Endodermal cell (in vitro differentiated cells): ENCODE measurements at regions not wholly inside any gene's neighbourhood (a gene's known extent, or its start where the extent isn't known, plus 50 kb on each side); places are given as distances from the start of the nearest gene placed in this dataset.

Experiments
- DNase-seq: peaks from one replicate; pipeline ENCODE4 v3.0.0-alpha.2; 2017
- H3K27ac ChIP-seq: 2 replicates; pipeline ENCODE4 v1.5.1; 2013; ENCODE audit warnings: mild to moderate bottlenecking, low read depth, low read length, moderate library complexity
- H3K27me3 ChIP-seq: 2 replicates; pipeline ENCODE4 v1.6.1; 2013; ENCODE audit warnings: mild to moderate bottlenecking, low read length, moderate library complexity; ENCODE audit not compliant: insufficient read depth, control insufficient read depth, poor library complexity, severe bottlenecking
- H3K36me3 ChIP-seq: 2 replicates; pipeline ENCODE4 v1.7.0; 2013; ENCODE audit warnings: mild to moderate bottlenecking, low read length, moderate library complexity; ENCODE audit not compliant: control insufficient read depth, insufficient read depth
- H3K4me1 ChIP-seq: one replicate; pipeline ENCODE4 v1.7.0; 2013; ENCODE audit warnings: low read length; ENCODE audit not compliant: control insufficient read depth, insufficient read depth
- H3K4me3 ChIP-seq: 2 replicates; pipeline ENCODE4 v1.5.1; 2013; ENCODE audit warnings: mild to moderate bottlenecking, low read length, moderate library complexity
- H3K9ac ChIP-seq: 2 replicates; pipeline ENCODE4 v1.6.1; 2013; ENCODE audit warnings: mild to moderate bottlenecking, low read length, moderate library complexity; ENCODE audit not compliant: poor library complexity, severe bottlenecking; ENCODE audit errors: extremely low read depth
- H3K9me3 ChIP-seq: 2 replicates; pipeline ENCODE4 v1.6.1; 2013; ENCODE audit warnings: mild to moderate bottlenecking, low read length, moderate library complexity; ENCODE audit not compliant: control insufficient read depth
- H3K27ac Mint-ChIP-seq: 2 replicates; pipeline ENCODE4 v1.8.0; 2020; ENCODE audit warnings: mixed read lengths
- H3K27me3 Mint-ChIP-seq: 2 replicates; pipeline ENCODE4 v1.8.0; 2021; ENCODE audit warnings: mild to moderate bottlenecking, mixed read lengths; ENCODE audit not compliant: insufficient read depth
- H3K36me3 Mint-ChIP-seq: 2 replicates; pipeline ENCODE4 v1.8.0; 2020; ENCODE audit warnings: low read depth, mixed read lengths
- H3K4me1 Mint-ChIP-seq: 2 replicates; pipeline ENCODE4 v1.8.0; 2020; ENCODE audit warnings: mixed read lengths
- H3K4me3 Mint-ChIP-seq: 2 replicates; pipeline ENCODE4 v1.8.0; 2020; ENCODE audit warnings: mild to moderate bottlenecking, moderate library complexity, mixed read lengths
- H3K9me3 Mint-ChIP-seq: 2 replicates; pipeline ENCODE4 v1.8.0; 2020; ENCODE audit warnings: mild to moderate bottlenecking, mixed read lengths
- WGBS, 2 experiments: methylation state at CpG; one replicate each; pipeline versions ENCODE4 v1.1.5 to v1.1.7; 2013; ENCODE audit warnings: missing lambda C conversion rate in 2 of 2, mixed read lengths in 1 of 2; ENCODE audit not compliant: insufficient coverage in 1 of 2, insufficient read length in 1 of 2; 5-methylcytosine and 5-hydroxymethylcytosine counted together
- TF ChIP-seq, protein P1 (sequence below): fragments of 200-600 bp; sonication (generic); conservative IDR thresholded peaks from 2 replicates; pipeline ENCODE4 v1.5.0; 2021; ENCODE audit warnings: antibody characterized with exemption, mild to moderate bottlenecking

DNA sequence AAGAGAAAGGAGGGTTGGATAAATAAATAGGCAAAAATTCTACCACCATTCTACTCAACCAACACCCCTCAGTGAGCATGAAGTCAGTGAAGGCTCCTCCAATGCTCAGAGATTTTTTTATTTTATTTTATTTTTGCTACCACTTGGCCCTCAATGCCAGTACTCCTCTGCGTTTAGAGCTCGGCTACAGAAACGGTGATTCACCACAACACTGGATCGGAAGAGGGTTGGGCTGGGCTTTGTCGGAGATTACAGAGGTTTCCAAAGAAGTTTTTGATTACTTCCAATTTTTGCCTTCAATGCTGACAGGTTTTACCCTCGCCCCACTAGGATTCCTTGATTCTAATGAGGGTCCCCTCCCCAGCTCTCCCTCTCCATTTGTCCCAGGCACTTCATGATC lies 1027.2 kb upstream of the TMEM132C start:
- H3K9ac ChIP-seq, result no peak overlapping the region
- TF ChIP-seq, protein P1, sequence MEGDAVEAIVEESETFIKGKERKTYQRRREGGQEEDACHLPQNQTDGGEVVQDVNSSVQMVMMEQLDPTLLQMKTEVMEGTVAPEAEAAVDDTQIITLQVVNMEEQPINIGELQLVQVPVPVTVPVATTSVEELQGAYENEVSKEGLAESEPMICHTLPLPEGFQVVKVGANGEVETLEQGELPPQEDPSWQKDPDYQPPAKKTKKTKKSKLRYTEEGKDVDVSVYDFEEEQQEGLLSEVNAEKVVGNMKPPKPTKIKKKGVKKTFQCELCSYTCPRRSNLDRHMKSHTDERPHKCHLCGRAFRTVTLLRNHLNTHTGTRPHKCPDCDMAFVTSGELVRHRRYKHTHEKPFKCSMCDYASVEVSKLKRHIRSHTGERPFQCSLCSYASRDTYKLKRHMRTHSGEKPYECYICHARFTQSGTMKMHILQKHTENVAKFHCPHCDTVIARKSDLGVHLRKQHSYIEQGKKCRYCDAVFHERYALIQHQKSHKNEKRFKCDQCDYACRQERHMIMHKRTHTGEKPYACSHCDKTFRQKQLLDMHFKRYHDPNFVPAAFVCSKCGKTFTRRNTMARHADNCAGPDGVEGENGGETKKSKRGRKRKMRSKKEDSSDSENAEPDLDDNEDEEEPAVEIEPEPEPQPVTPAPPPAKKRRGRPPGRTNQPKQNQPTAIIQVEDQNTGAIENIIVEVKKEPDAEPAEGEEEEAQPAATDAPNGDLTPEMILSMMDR, result no peak
- Mint-ChIP-seq H3K4me3 (no peak overlapping the region), H3K27ac (no peak overlapping the region), H3K9me3 (no peaks in the 10 kb centered on the region), H3K27me3 (no peaks in the 10 kb centered on the region), H3K36me3 (no peaks in the 10 kb centered on the region), H3K4me1 (no peaks in the 10 kb centered on the region)
- no peak overlapping the region for H3K4me3 ChIP-seq
- 86 to 92% methylated on average over 6 of the region's 6 CpGs for WGBS, 2 experiments
- H3K36me3 ChIP-seq, result no peaks in the 10 kb centered on the region
- H3K27ac ChIP-seq, result no peak overlapping the region
- H3K27me3 ChIP-seq, result no peaks in the 10 kb centered on the region
- DNase-seq, result no peak
- no peaks in the 10 kb centered on the region for H3K9me3 ChIP-seq
- no peaks in the 10 kb centered on the region for H3K4me1 ChIP-seq

GRCh38 chr12:127240249-127240929 lies 1026.6 kb upstream of the TMEM132C start:
- TF ChIP-seq, protein P1, result no peak
- 90 to 100% methylated on average over 2 to 5 of the region's 6 CpGs for WGBS, 2 experiments
- H3K4me3 Mint-ChIP-seq, result no peak overlapping the region
- H3K4me1 ChIP-seq, result no peaks in the 10 kb centered on the region
- H3K27ac ChIP-seq, result no peak overlapping the region
- no peaks in the 10 kb centered on the region for H3K4me1 Mint-ChIP-seq
- H3K27me3 ChIP-seq, result no peaks in the 10 kb centered on the region
- H3K36me3 ChIP-seq, result no peaks in the 10 kb centered on the region
- no peak for DNase-seq
- H3K9me3 ChIP-seq, result no peaks in the 10 kb centered on the region
- no peaks in the 10 kb centered on the region for H3K9me3 Mint-ChIP-seq
- no peaks in the 10 kb centered on the region for H3K36me3 Mint-ChIP-seq
- H3K9ac ChIP-seq, result no peak overlapping the region
- H3K4me3 ChIP-seq, result no peak overlapping the region
- H3K27ac Mint-ChIP-seq, result no peak overlapping the region
- no peaks in the 10 kb centered on the region for H3K27me3 Mint-ChIP-seq

DNA sequence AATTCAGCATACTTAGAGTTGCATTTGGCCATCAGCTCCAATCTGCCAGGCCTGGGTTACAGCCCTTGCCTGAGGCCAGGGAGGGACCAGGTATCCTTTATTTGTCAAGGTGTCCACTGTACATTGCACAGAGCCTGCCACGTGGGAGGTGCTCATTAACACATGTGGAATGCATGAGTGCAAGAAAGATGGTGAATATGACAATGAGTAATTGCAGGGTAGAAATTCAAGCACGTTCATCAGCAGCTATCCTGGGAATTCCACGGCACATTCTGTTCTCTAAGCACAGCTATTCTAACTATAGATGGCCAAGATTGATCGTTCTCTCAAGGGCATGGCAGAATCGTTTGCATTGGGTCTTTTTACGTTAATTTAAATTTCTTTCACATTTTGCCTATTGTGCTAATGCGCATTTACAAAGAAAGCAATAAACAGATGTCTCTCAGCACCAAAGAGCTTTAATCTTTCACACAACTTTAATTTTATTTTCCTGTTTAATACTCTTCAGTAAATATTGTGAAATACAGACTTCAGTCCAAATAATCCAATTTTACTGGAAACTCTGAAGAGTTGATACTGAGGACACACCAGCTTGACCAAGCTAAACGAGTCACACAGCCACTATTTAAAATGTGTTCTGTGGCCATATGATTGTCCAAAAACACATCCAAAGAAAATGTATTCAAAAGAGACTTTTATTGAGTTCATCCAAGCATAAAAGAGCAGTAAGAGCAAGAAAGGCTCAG lies 1025.7 kb upstream of the TMEM132C start:
- no peaks in the 10 kb centered on the region for H3K27me3 ChIP-seq
- no peaks in the 10 kb centered on the region for H3K4me1 ChIP-seq
- Mint-ChIP-seq H3K36me3 (no peaks in the 10 kb centered on the region), H3K27me3 (no peaks in the 10 kb centered on the region), H3K9me3 (no peaks in the 10 kb centered on the region), H3K4me3 (no peak overlapping the region), H3K27ac (no peak overlapping the region), H3K4me1 (no peaks in the 10 kb centered on the region)
- H3K27ac ChIP-seq, result no peak overlapping the region
- no peaks in the 10 kb centered on the region for H3K9me3 ChIP-seq
- no peak overlapping the region for H3K9ac ChIP-seq
- 79 to 81% methylated on average over 6 to 8 of the region's 8 CpGs for WGBS, 2 experiments
- no peak overlapping the region for H3K4me3 ChIP-seq
- no peak for DNase-seq
- TF ChIP-seq, protein P1, result no peak
- no peaks in the 10 kb centered on the region for H3K36me3 ChIP-seq
